Upper lobe of left lung (tissue), 4 donors: ENCODE measurements at regions not wholly inside any gene's neighbourhood (a gene's known extent, or its start where the extent isn't known, plus 50 kb on each side); places are given as distances from the start of the nearest gene placed in this dataset.

Source experiments
- EP300 ChIP-seq, 4 donors: sonication (generic); formaldehyde crosslinking; IDR thresholded peaks; one replicate each; pipeline ENCODE4 v1.5.1; 2017; ENCODE audit warnings: antibody characterized with exemption in 4 of 4, control low read depth in 2 of 4
- POLR2A ChIP-seq, 4 donors: fragments of 450-650 bp; IDR thresholded peaks; one replicate each; pipeline ENCODE4 v1.5.1; 2016 to 2017; ENCODE audit warnings: antibody characterized with exemption in 4 of 4, mild to moderate bottlenecking in 2 of 4
- POLR2AphosphoS5 ChIP-seq, 2 donors: sonication (generic); formaldehyde crosslinking; IDR thresholded peaks; one replicate each; pipeline ENCODE4 v1.5.1; 2017; ENCODE audit warnings: antibody characterized with exemption in 2 of 2
- TF ChIP-seq, protein P1 (sequence below), 6 experiments: fragments of 450-650 bp in 4 of 6; fragments of 200-600 bp in 2 of 6; sonication (generic) in 2 of 6; IDR thresholded peaks; one replicate each; pipeline ENCODE4 v1.5.1; 2016 to 2019; ENCODE audit warnings: antibody characterized with exemption in 6 of 6

DNA sequence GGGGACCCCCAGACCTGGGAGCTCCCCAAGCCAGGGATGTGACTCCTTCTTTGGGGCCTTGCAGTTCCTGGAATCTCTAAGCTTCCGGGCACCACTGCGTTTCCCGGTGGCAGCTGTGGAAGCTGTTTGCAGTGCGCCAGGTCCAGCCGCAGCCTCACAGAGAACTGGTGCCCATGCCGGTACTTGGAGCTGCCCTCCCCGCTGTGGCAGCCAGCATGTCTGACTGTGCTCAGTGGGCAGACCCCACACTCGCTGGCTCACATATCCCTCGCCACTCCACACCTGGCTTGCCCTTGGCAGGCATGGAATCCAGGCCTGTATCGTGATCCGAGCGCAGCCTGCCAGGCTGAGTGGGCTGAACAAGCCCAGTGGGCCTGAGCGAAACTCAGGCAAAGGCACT is 753.2 kb upstream of the PCDH20 start:
- TF ChIP-seq, protein P1, sequence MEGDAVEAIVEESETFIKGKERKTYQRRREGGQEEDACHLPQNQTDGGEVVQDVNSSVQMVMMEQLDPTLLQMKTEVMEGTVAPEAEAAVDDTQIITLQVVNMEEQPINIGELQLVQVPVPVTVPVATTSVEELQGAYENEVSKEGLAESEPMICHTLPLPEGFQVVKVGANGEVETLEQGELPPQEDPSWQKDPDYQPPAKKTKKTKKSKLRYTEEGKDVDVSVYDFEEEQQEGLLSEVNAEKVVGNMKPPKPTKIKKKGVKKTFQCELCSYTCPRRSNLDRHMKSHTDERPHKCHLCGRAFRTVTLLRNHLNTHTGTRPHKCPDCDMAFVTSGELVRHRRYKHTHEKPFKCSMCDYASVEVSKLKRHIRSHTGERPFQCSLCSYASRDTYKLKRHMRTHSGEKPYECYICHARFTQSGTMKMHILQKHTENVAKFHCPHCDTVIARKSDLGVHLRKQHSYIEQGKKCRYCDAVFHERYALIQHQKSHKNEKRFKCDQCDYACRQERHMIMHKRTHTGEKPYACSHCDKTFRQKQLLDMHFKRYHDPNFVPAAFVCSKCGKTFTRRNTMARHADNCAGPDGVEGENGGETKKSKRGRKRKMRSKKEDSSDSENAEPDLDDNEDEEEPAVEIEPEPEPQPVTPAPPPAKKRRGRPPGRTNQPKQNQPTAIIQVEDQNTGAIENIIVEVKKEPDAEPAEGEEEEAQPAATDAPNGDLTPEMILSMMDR (IDR thresholded peaks at IDR 0.05): no peak
- no peak for TF ChIP-seq POLR2AphosphoS5 (IDR thresholded peaks at IDR 0.05)
- TF ChIP-seq POLR2A (IDR thresholded peaks at IDR 0.05): no peak
- no peak for TF ChIP-seq EP300 (IDR thresholded peaks at IDR 0.05)
